NB4 (cell line): ENCODE measurements at regions not wholly inside any gene's neighbourhood (a gene's known extent, or its start where the extent isn't known, plus 50 kb on each side); places are given as distances from the start of the nearest gene placed in this dataset.

Experiments used
- DNase-seq: peaks from one replicate; pipeline ENCODE4 v3.0.0; 2010; ENCODE audit warnings: low read depth
- H3K4me3 ChIP-seq: one replicate; pipeline ENCODE4 v1.5.1; 2011; ENCODE audit warnings: mild to moderate bottlenecking, low read depth, low read length, moderate library complexity
- MYC ChIP-seq: IDR thresholded peaks from 2 replicates; pipeline ENCODE4 v1.6.1; 2011; ENCODE audit warnings: low read depth, low read length
- POLR2A ChIP-seq: IDR thresholded peaks from 2 replicates; pipeline ENCODE4 v1.6.1; 2011; ENCODE audit warnings: mild to moderate bottlenecking; ENCODE audit not compliant: insufficient read length; ENCODE audit errors: extremely low read depth
- TF ChIP-seq, protein P1 (sequence below): IDR thresholded peaks from 2 replicates; pipeline ENCODE4 v1.6.1; 2011; ENCODE audit warnings: low read depth, low read length
- TF ChIP-seq, protein P2 (sequence below): IDR thresholded peaks from one replicate; pipeline ENCODE4 v1.5.1; 2012; ENCODE audit warnings: low read depth, low read length

GRCh38 chr5:135671966-135672365, 93.2 kb upstream of the CXCL14 start:
- TF ChIP-seq MYC = no peak
- TF ChIP-seq, protein P1, sequence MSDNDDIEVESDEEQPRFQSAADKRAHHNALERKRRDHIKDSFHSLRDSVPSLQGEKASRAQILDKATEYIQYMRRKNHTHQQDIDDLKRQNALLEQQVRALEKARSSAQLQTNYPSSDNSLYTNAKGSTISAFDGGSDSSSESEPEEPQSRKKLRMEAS = no peak
- no peak for TF ChIP-seq POLR2A
- TF ChIP-seq, protein P2, sequence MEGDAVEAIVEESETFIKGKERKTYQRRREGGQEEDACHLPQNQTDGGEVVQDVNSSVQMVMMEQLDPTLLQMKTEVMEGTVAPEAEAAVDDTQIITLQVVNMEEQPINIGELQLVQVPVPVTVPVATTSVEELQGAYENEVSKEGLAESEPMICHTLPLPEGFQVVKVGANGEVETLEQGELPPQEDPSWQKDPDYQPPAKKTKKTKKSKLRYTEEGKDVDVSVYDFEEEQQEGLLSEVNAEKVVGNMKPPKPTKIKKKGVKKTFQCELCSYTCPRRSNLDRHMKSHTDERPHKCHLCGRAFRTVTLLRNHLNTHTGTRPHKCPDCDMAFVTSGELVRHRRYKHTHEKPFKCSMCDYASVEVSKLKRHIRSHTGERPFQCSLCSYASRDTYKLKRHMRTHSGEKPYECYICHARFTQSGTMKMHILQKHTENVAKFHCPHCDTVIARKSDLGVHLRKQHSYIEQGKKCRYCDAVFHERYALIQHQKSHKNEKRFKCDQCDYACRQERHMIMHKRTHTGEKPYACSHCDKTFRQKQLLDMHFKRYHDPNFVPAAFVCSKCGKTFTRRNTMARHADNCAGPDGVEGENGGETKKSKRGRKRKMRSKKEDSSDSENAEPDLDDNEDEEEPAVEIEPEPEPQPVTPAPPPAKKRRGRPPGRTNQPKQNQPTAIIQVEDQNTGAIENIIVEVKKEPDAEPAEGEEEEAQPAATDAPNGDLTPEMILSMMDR = no peak
- H3K4me3 ChIP-seq = no peak overlapping the region
- no peak for DNase-seq

DNA sequence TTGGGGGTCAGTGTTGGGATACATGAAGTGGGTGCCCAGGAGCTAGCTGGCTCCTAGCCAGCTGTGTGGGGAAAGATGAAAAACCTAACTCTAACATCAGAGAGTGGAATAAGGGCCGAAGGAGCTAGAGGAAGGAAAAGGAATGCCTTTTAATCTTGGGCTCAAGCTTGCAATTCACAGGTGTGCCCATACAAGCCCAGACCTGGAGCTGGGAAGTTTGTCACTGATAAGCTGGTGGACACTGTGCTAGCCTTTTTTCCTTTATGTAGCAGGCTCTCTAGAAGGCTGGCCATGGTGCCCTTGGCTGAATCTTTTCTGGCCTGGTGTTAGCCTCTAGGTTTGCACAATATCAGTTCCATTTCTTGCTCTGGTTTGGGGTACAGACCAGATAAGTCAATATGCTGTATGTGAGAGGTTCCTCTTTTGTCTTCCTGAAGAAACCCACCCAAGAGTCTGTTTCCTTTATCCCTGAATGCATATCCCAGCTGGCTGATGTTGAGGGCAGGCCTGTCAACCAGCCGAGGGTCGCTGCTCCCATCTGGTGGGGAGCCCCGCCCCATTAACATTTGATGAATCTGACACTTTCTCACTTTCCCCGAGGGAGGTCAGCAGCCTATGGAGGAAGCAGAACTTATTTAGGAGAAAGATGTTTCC, 92.4 kb upstream of the CXCL14 start:
- TF ChIP-seq POLR2A = no peak
- TF ChIP-seq, protein P1 = no peak
- TF ChIP-seq, protein P2 = no peak
- TF ChIP-seq MYC = no peak
- H3K4me3 ChIP-seq = no peak overlapping the region
- no peak for DNase-seq

DNA sequence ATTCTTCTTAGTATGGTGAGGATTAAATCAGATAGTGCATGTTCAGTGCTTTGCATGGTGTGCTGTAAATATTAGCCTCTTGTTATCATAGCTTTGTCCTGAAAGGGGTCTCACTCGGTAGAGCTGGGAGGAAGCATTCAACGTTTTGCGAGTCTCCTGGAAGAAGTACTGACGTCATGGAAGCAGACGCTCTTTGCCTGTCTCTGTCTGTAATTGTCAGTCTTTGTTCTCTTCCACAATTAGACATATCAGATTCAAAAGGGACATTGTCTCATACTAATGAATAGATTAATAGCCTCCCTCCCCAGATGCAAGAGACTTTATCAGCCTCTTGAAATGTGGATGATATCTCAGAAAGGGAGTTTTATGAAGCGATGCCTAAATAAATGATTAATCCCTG, 91.8 kb upstream of the CXCL14 start:
- no peak overlapping the region for H3K4me3 ChIP-seq
- no peak for DNase-seq
- TF ChIP-seq POLR2A (no peak), MYC (no peak)
- TF ChIP-seq, protein P2 = no peak
- TF ChIP-seq, protein P1 = no peak

- TF ChIP-seq, protein P2 = no peak
- TF ChIP-seq, protein P1 = no peak
- no peak for TF ChIP-seq POLR2A
- no peak for TF ChIP-seq MYC
- no peak overlapping the region for H3K4me3 ChIP-seq
- DNase-seq = no peak
These were observed 90.6 kb upstream of the CXCL14 start for GRCh38 chr5:135669416-135669815.

GRCh38 chr5:135667673-135668072, 88.9 kb upstream of the CXCL14 start:
- TF ChIP-seq, protein P1 = no peak
- no peak for DNase-seq
- H3K4me3 ChIP-seq = no peak overlapping the region

DNA sequence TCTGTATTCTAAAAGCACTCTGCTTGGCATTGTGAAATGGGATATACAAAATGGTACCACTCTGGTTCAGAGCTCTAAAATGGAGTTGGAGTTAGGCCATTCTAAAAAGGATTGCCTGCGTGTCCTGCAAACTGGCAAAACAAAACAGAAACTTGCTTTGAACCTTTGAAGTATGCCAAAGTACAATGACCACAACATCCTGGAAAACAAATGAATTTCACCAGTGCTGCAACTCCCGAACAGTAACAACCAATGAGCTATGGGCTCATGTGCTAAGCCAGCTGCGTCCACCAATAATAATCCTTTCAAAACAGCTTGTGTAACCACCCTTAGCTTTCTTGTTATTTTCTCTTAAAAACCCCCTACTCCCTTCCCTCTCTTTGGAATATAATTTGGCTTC, 88.4 kb upstream of the CXCL14 start:
- TF ChIP-seq, protein P2 = no peak
- TF ChIP-seq POLR2A = no peak
- TF ChIP-seq, protein P1 = no peak
- no peak for TF ChIP-seq MYC
- no peak for DNase-seq
- no peak overlapping the region for H3K4me3 ChIP-seq
